ENCODE measurements at regions not wholly inside any gene's neighbourhood (a gene's known extent, or its start where the extent isn't known, plus 50 kb on each side); places are given as distances from the start of the nearest gene placed in this dataset.

DNA sequence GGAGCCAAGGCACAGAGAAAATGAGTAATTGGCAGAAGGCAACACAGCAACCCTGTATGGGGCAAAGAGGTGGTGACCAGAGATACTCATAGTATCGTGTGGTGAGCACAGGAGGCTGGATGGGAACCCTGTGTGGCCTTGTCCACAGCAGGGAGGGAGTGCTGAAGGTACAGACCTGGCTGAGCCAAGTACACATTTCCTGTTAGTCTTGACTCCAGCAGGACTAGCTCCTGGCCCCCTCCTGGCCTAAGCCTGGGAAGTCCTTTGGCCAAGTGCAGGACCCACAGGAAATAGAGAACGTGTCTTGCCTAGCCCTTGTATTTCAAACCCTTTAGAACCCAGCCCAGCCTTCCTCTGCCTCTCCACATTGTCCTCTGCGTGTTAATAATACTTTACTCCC lies 289.8 kb upstream of the PWP1 start:
- no peaks in the 10 kb centered on the region for H3K9me3 ChIP-seq (replicated peaks; ENCODE audit: control insufficient read depth, insufficient read depth, low read depth, low read length)
- intact Hi-C loops (cut with micrococcal nuclease) = no loop called here
- H3K36me3 ChIP-seq (ENCODE audit: control insufficient read depth, insufficient read depth, low read length) = no peaks in the 10 kb centered on the region
- H4K20me1 ChIP-seq (replicated peaks; ENCODE audit: control insufficient read depth, insufficient read depth, low read length) = no peaks in the 10 kb centered on the region
- H3K27ac ChIP-seq (ENCODE audit: extremely low read depth, low read depth, low read length) = no peak overlapping the region
- no peaks in the 10 kb centered on the region for H3K4me1 ChIP-seq (replicated peaks in 1 of 2; ENCODE audit: control insufficient read depth in 2 of 2, insufficient read depth in 2 of 2, low read length in 2 of 2)
- DNase-seq (ENCODE audit: extremely low read depth in 1 of 4, low spot score in 3 of 4) = no peak
- H3K4me3 ChIP-seq = no peak overlapping the region
- TF ChIP-seq ZNF507 (tag; conservative IDR thresholded peaks at IDR 0.05) = no peak
- ChIA-PET CTCF (ENCODE audit: low intra/inter-chr PET ratio) (no interaction called here), POLR2A (no interaction called here)
- H3K9ac ChIP-seq (ENCODE audit: insufficient read depth in 1 of 2, low read depth in 2 of 2, low read length in 2 of 2) = no peak overlapping the region
- WGBS (ENCODE audit: insufficient coverage, low coverage, missing lambda C conversion rate) = 3% methylated on average over 3 of the region's 3 CpGs
- H3K27me3 ChIP-seq (ENCODE audit: control insufficient read depth in 2 of 2, insufficient read depth in 2 of 2, low read length in 2 of 2) = peaks cover 0 to 15% of the 10 kb centered on the region in 2 experiments; a peak in 4 of 5 replicates
- H3K79me2 ChIP-seq (ENCODE audit: control insufficient read depth, insufficient read depth, low read length) = no peaks in the 10 kb centered on the region
- in situ Hi-C loops (cut with MboI) = no loop called here
- ATAC-seq = no peak
- H2AFZ ChIP-seq (ENCODE audit: low read depth, low read length) = no peak overlapping the region
- no peak overlapping the region for H3K4me2 ChIP-seq (ENCODE audit: insufficient read depth, low read length)
- FAIRE-seq = no peak
- H3K9me1 ChIP-seq (ENCODE audit: control insufficient read depth, insufficient read depth, low read length) = no peaks in the 10 kb centered on the region
- no TSS peak for BruUV-seq (replicated peaks)

DNA sequence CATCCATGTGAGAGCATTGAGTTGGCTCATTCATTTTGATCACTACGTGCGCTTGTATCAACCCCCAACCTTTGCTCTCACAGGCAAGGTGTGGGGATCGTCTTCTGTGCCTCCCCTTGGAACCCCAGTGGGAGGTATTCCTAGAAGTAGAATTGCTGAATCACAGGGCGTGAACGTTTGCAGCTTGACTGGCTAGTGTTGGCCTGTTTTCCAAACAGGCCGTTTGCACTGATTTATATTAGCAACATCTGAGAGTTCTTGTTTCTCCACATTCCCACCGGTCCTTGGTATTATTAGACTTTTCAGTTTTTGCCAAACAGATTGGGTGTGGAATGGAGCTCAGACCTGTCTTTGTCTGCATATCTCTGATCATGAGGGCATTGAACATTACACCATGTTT lies 288.6 kb upstream of the PWP1 start:
- in situ Hi-C loops (cut with MboI) = no loop called here
- H3K4me3 ChIP-seq = no peak overlapping the region
- no peaks in the 10 kb centered on the region for H3K36me3 ChIP-seq (ENCODE audit: control insufficient read depth, insufficient read depth, low read length)
- ATAC-seq (no peak), DNase-seq (ENCODE audit: extremely low read depth in 1 of 4, low spot score in 3 of 4) (peak in 1 of 4 experiments; percentile 7), FAIRE-seq (no peak)
- no TSS peak for BruUV-seq (replicated peaks)
- CTCF ChIA-PET (ENCODE audit: low intra/inter-chr PET ratio) = no interaction called here
- 0% methylated on average over 7 of the region's 7 CpGs for WGBS (ENCODE audit: insufficient coverage, low coverage, missing lambda C conversion rate)
- H3K27me3 ChIP-seq (ENCODE audit: control insufficient read depth in 2 of 2, insufficient read depth in 2 of 2, low read length in 2 of 2) = peaks cover 0 to 12% of the 10 kb centered on the region in 2 experiments; a peak in 4 of 5 replicates
- no peak overlapping the region for H3K27ac ChIP-seq (ENCODE audit: extremely low read depth, low read depth, low read length)
- no peak overlapping the region for H3K9ac ChIP-seq (ENCODE audit: insufficient read depth in 1 of 2, low read depth in 2 of 2, low read length in 2 of 2)
- H3K9me1 ChIP-seq (ENCODE audit: control insufficient read depth, insufficient read depth, low read length) = no peaks in the 10 kb centered on the region
- H4K20me1 ChIP-seq (replicated peaks; ENCODE audit: control insufficient read depth, insufficient read depth, low read length) = no peaks in the 10 kb centered on the region; the same call in 1 of the 2 replicates
- no peaks in the 10 kb centered on the region for H3K9me3 ChIP-seq (replicated peaks; ENCODE audit: control insufficient read depth, insufficient read depth, low read depth, low read length)
- no peak overlapping the region for H2AFZ ChIP-seq (ENCODE audit: low read depth, low read length)
- POLR2A ChIA-PET = no interaction called here
- TF ChIP-seq ZNF507 (tag; conservative IDR thresholded peaks at IDR 0.05) (no peak), NFE2 (IDR thresholded peaks at IDR 0.05; ENCODE audit: low read depth) (peak; percentile 52; the same call in 1 of the 2 replicates)
- no peak overlapping the region for H3K4me2 ChIP-seq (ENCODE audit: insufficient read depth, low read length)
- H3K4me1 ChIP-seq (replicated peaks in 1 of 2; ENCODE audit: control insufficient read depth in 2 of 2, insufficient read depth in 2 of 2, low read length in 2 of 2) = no peaks in the 10 kb centered on the region
- no peaks in the 10 kb centered on the region for H3K79me2 ChIP-seq (ENCODE audit: control insufficient read depth, insufficient read depth, low read length)
- intact Hi-C loops (cut with micrococcal nuclease) = no loop called here
